ENCODE measurements at regions not wholly inside any gene's neighbourhood (a gene's known extent, or its start where the extent isn't known, plus 50 kb on each side); places are given as distances from the start of the nearest gene placed in this dataset.

GRCh38 chr2:203814661-203815540, 52.7 kb upstream of the CTLA4 start:
- H3K27ac ChIP-seq (ENCODE audit: low read length, poor library complexity, severe bottlenecking) = no peak overlapping the region
- peaks cover 8% of the 10 kb centered on the region for H3K4me1 ChIP-seq (ENCODE audit: control insufficient read depth, insufficient read depth, low read depth, low read length)
- WGBS = 39% methylated on average over 10 of the region's 10 CpGs

GRCh38 chr2:203815541-203815898, 52.1 kb upstream of the CTLA4 start:
- no peak overlapping the region for H3K4me2 ChIP-seq (ENCODE audit: low read length, poor library complexity, severe bottlenecking)
- no peaks in the 10 kb centered on the region for H3K36me3 ChIP-seq (ENCODE audit: control insufficient read depth in 1 of 2, insufficient read depth in 2 of 2, low read depth in 1 of 2, low read length in 2 of 2)
- no peak overlapping the region for H2BK15ac ChIP-seq (ENCODE audit: low read depth, poor library complexity, severe bottlenecking)
- H2AFZ ChIP-seq (ENCODE audit: low read depth, low read length) = no peak overlapping the region
- no peaks in the 10 kb centered on the region for H3K79me1 ChIP-seq (replicated peaks; ENCODE audit: low read length, poor library complexity, severe bottlenecking)
- no peak overlapping the region for H3K14ac ChIP-seq (ENCODE audit: low read length in 2 of 2)
- no peak overlapping the region for H2BK5ac ChIP-seq (ENCODE audit: low read depth, low read length, poor library complexity, severe bottlenecking)
- no peaks in the 10 kb centered on the region for H3K9me3 ChIP-seq (ENCODE audit: control insufficient read depth, low read length)
- no peak overlapping the region for H3K27ac ChIP-seq (ENCODE audit: low read length, poor library complexity, severe bottlenecking)
- H2BK12ac ChIP-seq (ENCODE audit: low read length in 2 of 2) = no peak overlapping the region
- H3K27me3 ChIP-seq (ENCODE audit: control insufficient read depth in 1 of 2, insufficient read depth in 1 of 2, low read length in 2 of 2) = peaks cover 2 to 18% of the 10 kb centered on the region in 2 experiments
- peak overlapping the region; percentile 38 for H3K9ac ChIP-seq (ENCODE audit: low read length)
- no peak overlapping the region for H4K8ac ChIP-seq (ENCODE audit: low read length)
- no peak for DNase-seq
- peaks cover 8% of the 10 kb centered on the region for H3K4me1 ChIP-seq (ENCODE audit: control insufficient read depth, insufficient read depth, low read depth, low read length)
- 6% methylated on average over 2 of the region's 2 CpGs for WGBS
- H3K4me3 ChIP-seq (ENCODE audit: insufficient read depth in 1 of 2, low read depth in 1 of 2, low read length in 2 of 2) = no peak overlapping the region
- H3K23ac ChIP-seq (ENCODE audit: low read length in 2 of 2) = no peak overlapping the region
- H4K91ac ChIP-seq (ENCODE audit: low read length) = no peak overlapping the region
- H3K18ac ChIP-seq (ENCODE audit: low read depth in 1 of 2, low read length in 2 of 2) = no peak overlapping the region
- H3K4ac ChIP-seq (ENCODE audit: low read depth in 1 of 2, low read length in 2 of 2) = no peak overlapping the region
- no peak overlapping the region for H2AK5ac ChIP-seq (ENCODE audit: low read length, severe bottlenecking)
- H2BK120ac ChIP-seq (ENCODE audit: low read depth, low read length) = no peak overlapping the region

More at GRCh38 chr2:203814661-203815540, 52.7 kb upstream of the CTLA4 start:
- no peak overlapping the region for H3K14ac ChIP-seq (ENCODE audit: low read length in 2 of 2)
- peak overlapping the region in 1 of 2 experiments; percentile 48 for H2BK12ac ChIP-seq (ENCODE audit: low read length in 2 of 2)
- H3K9me3 ChIP-seq (ENCODE audit: control insufficient read depth, low read length) = no peaks in the 10 kb centered on the region
- no peak overlapping the region for H2BK120ac ChIP-seq (ENCODE audit: low read depth, low read length)
- no peak overlapping the region for H2BK5ac ChIP-seq (ENCODE audit: low read depth, low read length, poor library complexity, severe bottlenecking)
- no peak overlapping the region for H4K91ac ChIP-seq (ENCODE audit: low read length)
- DNase-seq = peak; percentile 80
- H3K79me1 ChIP-seq (replicated peaks; ENCODE audit: low read length, poor library complexity, severe bottlenecking) = no peaks in the 10 kb centered on the region
- H3K18ac ChIP-seq (ENCODE audit: low read depth in 1 of 2, low read length in 2 of 2) = no peak overlapping the region
- no peaks in the 10 kb centered on the region for H3K36me3 ChIP-seq (ENCODE audit: control insufficient read depth in 1 of 2, insufficient read depth in 2 of 2, low read depth in 1 of 2, low read length in 2 of 2)
- H3K27me3 ChIP-seq (ENCODE audit: control insufficient read depth in 1 of 2, insufficient read depth in 1 of 2, low read length in 2 of 2) = peaks cover 2 to 18% of the 10 kb centered on the region in 2 experiments
- H3K4me2 ChIP-seq (ENCODE audit: low read length, poor library complexity, severe bottlenecking) = peak overlapping the region; percentile 27
- no peak overlapping the region for H3K4ac ChIP-seq (ENCODE audit: low read depth in 1 of 2, low read length in 2 of 2)
- H2AK5ac ChIP-seq (ENCODE audit: low read length, severe bottlenecking) = no peak overlapping the region
- no peak overlapping the region for H4K8ac ChIP-seq (ENCODE audit: low read length)
- no peak overlapping the region for H2BK15ac ChIP-seq (ENCODE audit: low read depth, poor library complexity, severe bottlenecking)
- H3K23ac ChIP-seq (ENCODE audit: low read length in 2 of 2) = peak overlapping the region in 1 of 2 experiments; percentile 38
- peak overlapping the region; percentile 54 for H3K9ac ChIP-seq (ENCODE audit: low read length)
- H2AFZ ChIP-seq (ENCODE audit: low read depth, low read length) = no peak overlapping the region
- peak overlapping the region in 1 of 2 experiments; percentile 2 for H3K4me3 ChIP-seq (ENCODE audit: insufficient read depth in 1 of 2, low read depth in 1 of 2, low read length in 2 of 2)

GRCh38 chr2:203817147-203817546, 50.4 kb upstream of the CTLA4 start:
- Histone ChIP-seq H3K4ac (ENCODE audit: low read depth in 1 of 2, low read length in 2 of 2) (no peak overlapping the region), H3K4me2 (ENCODE audit: low read length, poor library complexity, severe bottlenecking) (no peak overlapping the region), H2AFZ (ENCODE audit: low read depth, low read length) (no peak overlapping the region), H3K27ac (ENCODE audit: low read length, poor library complexity, severe bottlenecking) (no peak overlapping the region), H4K91ac (ENCODE audit: low read length) (no peak overlapping the region), H4K8ac (ENCODE audit: low read length) (no peak overlapping the region), H3K23ac (ENCODE audit: low read length in 2 of 2) (no peak overlapping the region), H3K79me1 (replicated peaks; ENCODE audit: low read length, poor library complexity, severe bottlenecking) (no peaks in the 10 kb centered on the region), H2BK15ac (ENCODE audit: low read depth, poor library complexity, severe bottlenecking) (no peak overlapping the region), H3K36me3 (ENCODE audit: control insufficient read depth in 1 of 2, insufficient read depth in 2 of 2, low read depth in 1 of 2, low read length in 2 of 2) (no peaks in the 10 kb centered on the region), H3K9me3 (ENCODE audit: control insufficient read depth, low read length) (no peaks in the 10 kb centered on the region), H3K9ac (ENCODE audit: low read length) (no peak overlapping the region), H2AK5ac (ENCODE audit: low read length, severe bottlenecking) (no peak overlapping the region), H3K18ac (ENCODE audit: low read depth in 1 of 2, low read length in 2 of 2) (no peak overlapping the region), H3K4me3 (ENCODE audit: insufficient read depth in 1 of 2, low read depth in 1 of 2, low read length in 2 of 2) (no peak overlapping the region), H2BK12ac (ENCODE audit: low read length in 2 of 2) (no peak overlapping the region), H2BK5ac (ENCODE audit: low read depth, low read length, poor library complexity, severe bottlenecking) (no peak overlapping the region), H3K27me3 (ENCODE audit: control insufficient read depth in 1 of 2, insufficient read depth in 1 of 2, low read length in 2 of 2) (peaks cover 2 to 18% of the 10 kb centered on the region in 2 experiments), H2BK120ac (ENCODE audit: low read depth, low read length) (no peak overlapping the region), H3K4me1 (ENCODE audit: control insufficient read depth, insufficient read depth, low read depth, low read length) (peaks cover 4% of the 10 kb centered on the region), H3K14ac (ENCODE audit: low read length in 2 of 2) (no peak overlapping the region)
- 86% methylated on average over 5 of the region's 5 CpGs for WGBS
- DNase-seq = no peak

Data from mesenchymal stem cell (in vitro differentiated cells and primary cell).